IMR-90 (cell line): ENCODE measurements at regions not wholly inside any gene's neighbourhood (a gene's known extent, or its start where the extent isn't known, plus 50 kb on each side); places are given as distances from the start of the nearest gene placed in this dataset.

ENCODE experiments used
- CEBPB ChIP-seq: IDR thresholded peaks from 2 replicates; pipeline ENCODE4 v1.6.1; 2012; ENCODE audit warnings: low read depth, low read length, improper control_type of control experiment
- CTCF ChIP-seq: conservative IDR thresholded peaks from 2 replicates; pipeline ENCODE4 v1.5.1; 2012; ENCODE audit warnings: mild to moderate bottlenecking, low read depth, low read length, improper control_type of control experiment
- MAFK ChIP-seq: IDR thresholded peaks from 2 replicates; pipeline ENCODE4 v1.6.1; 2012; ENCODE audit warnings: low read depth, low read length, improper control_type of control experiment
- MXI1 ChIP-seq: IDR thresholded peaks from 2 replicates; pipeline ENCODE4 v1.6.1; 2012; ENCODE audit warnings: low read depth, mild to moderate bottlenecking, low read length, moderate library complexity, borderline replicate concordance
- NFE2L2 ChIP-seq: fragments of 150-350 bp; IDR thresholded peaks from 2 replicates; pipeline ENCODE4 v1.6.1; 2016; ENCODE audit warnings: low read depth, mild to moderate bottlenecking, low read length
- POLR2A ChIP-seq: IDR thresholded peaks from 2 replicates; pipeline ENCODE4 v1.6.1; 2012; ENCODE audit warnings: mild to moderate bottlenecking, low read depth, low read length
- RAD21 ChIP-seq: IDR thresholded peaks from 2 replicates; pipeline ENCODE4 v1.6.1; 2012; ENCODE audit warnings: low read length, improper control_type of control experiment
- RFX5 ChIP-seq: IDR thresholded peaks from 2 replicates; pipeline ENCODE4 v1.8.0; 2012; ENCODE audit warnings: low read depth, mild to moderate bottlenecking, low read length, moderate library complexity
- SMC3 ChIP-seq: fragments of 150-350 bp; IDR thresholded peaks from 2 replicates; pipeline ENCODE4 v1.6.1; 2016; ENCODE audit warnings: low read depth, mild to moderate bottlenecking, antibody characterized with exemption, low read length, moderate library complexity

- no peak for TF ChIP-seq MAFK
- no peak for TF ChIP-seq CTCF
- no peak for TF ChIP-seq POLR2A
- no peak for TF ChIP-seq RAD21
- TF ChIP-seq SMC3, result no peak
- no peak for TF ChIP-seq MXI1
- no peak for TF ChIP-seq RFX5
- TF ChIP-seq CEBPB, result no peak
- no peak for TF ChIP-seq NFE2L2
Observed at GRCh38 chr5:61915646-61916045, 390.4 kb upstream of the KIF2A start.
